GM23338 (cell line): ENCODE measurements at regions not wholly inside any gene's neighbourhood (a gene's known extent, or its start where the extent isn't known, plus 50 kb on each side); places are given as distances from the start of the nearest gene placed in this dataset.

Experiments
- ATAC-seq: fragments of 200-7000 bp; cut with Tn5 transposase; 3 replicates; pipeline ENCODE4 v1.9.1; 2020
- DNase-seq: peaks from one replicate; pipeline ENCODE4 v3.0.0-alpha.2; 2015; ENCODE audit warnings: low spot score
- H2AFZ ChIP-seq: fragments of 200-600 bp; sonication (generic); 2 replicates; pipeline ENCODE4 v1.8.0; 2016; ENCODE audit warnings: antibody characterized with exemption, mild to moderate bottlenecking, moderate library complexity
- H3F3A ChIP-seq: fragments of 200-600 bp; sonication (generic); replicated peaks from 2 replicates; pipeline ENCODE4 v1.8.0; 2017; ENCODE audit warnings: antibody characterized with exemption, mixed run types, low read depth
- H3K27ac ChIP-seq: fragments of 200-600 bp; sonication (generic); 2 replicates; pipeline ENCODE4 v1.6.1; 2016; ENCODE audit warnings: low read depth
- H3K27me3 ChIP-seq: fragments of 200-600 bp; sonication (generic); 2 replicates; pipeline ENCODE4 v1.8.0; 2016; ENCODE audit warnings: mild to moderate bottlenecking, mixed run types, moderate library complexity; ENCODE audit not compliant: insufficient read depth
- H3K36me3 ChIP-seq: fragments of 200-600 bp; sonication (generic); 2 replicates; pipeline ENCODE4 v1.8.0; 2016; ENCODE audit warnings: mild to moderate bottlenecking; ENCODE audit not compliant: insufficient read depth
- H3K4me1 ChIP-seq: fragments of 200-600 bp; sonication (generic); 2 replicates; pipeline ENCODE4 v1.8.0; 2016; ENCODE audit warnings: mild to moderate bottlenecking, moderate library complexity; ENCODE audit not compliant: insufficient read depth
- H3K4me2 ChIP-seq: fragments of 200-600 bp; sonication (generic); 2 replicates; pipeline ENCODE4 v1.7.1; 2017; ENCODE audit warnings: mixed run types
- H3K4me3 ChIP-seq: fragments of 200-600 bp; sonication (generic); 2 replicates; pipeline ENCODE4 v1.6.1; 2016; ENCODE audit warnings: mixed run types
- H3K79me2 ChIP-seq: fragments of 200-600 bp; sonication (generic); replicated peaks from 2 replicates; pipeline ENCODE4 v1.8.0; 2017; ENCODE audit warnings: mild to moderate bottlenecking; ENCODE audit not compliant: insufficient read depth
- H3K9me2 ChIP-seq: fragments of 200-600 bp; sonication (generic); 2 replicates; pipeline ENCODE4 v1.8.0; 2017; ENCODE audit not compliant: insufficient read depth
- H4K20me1 ChIP-seq: fragments of 200-600 bp; sonication (generic); replicated peaks from 2 replicates; pipeline ENCODE4 v1.8.0; 2017; ENCODE audit warnings: mild to moderate bottlenecking; ENCODE audit not compliant: insufficient read depth
- H3K27ac Mint-ChIP-seq: 2 replicates; pipeline ENCODE4 v1.8.0; 2020; ENCODE audit warnings: inconsistent platforms, mild to moderate bottlenecking, moderate library complexity, mixed read lengths
- H3K27me3 Mint-ChIP-seq: 3 replicates; pipeline ENCODE4 v1.8.0; 2022; ENCODE audit warnings: low read depth, mild to moderate bottlenecking, moderate library complexity, mixed read lengths, inconsistent platforms; ENCODE audit not compliant: insufficient read depth, poor library complexity
- H3K36me3 Mint-ChIP-seq: 3 replicates; pipeline ENCODE4 v1.8.0; 2021; ENCODE audit warnings: low read depth, mild to moderate bottlenecking, inconsistent platforms, moderate library complexity, mixed read lengths
- H3K4me1 Mint-ChIP-seq: 3 replicates; pipeline ENCODE4 v1.8.0; 2020; ENCODE audit warnings: mild to moderate bottlenecking, inconsistent platforms, mixed read lengths
- H3K4me3 Mint-ChIP-seq: 3 replicates; pipeline ENCODE4 v1.8.0; 2021; ENCODE audit warnings: moderate library complexity, mild to moderate bottlenecking, inconsistent platforms, mixed read lengths
- H3K9me3 Mint-ChIP-seq: 3 replicates; pipeline ENCODE4 v1.8.0; 2020; ENCODE audit warnings: moderate library complexity, mild to moderate bottlenecking, inconsistent platforms, mixed read lengths
- CREB1 ChIP-seq: fragments of 250-450 bp; sonication (Bioruptor Pico); IDR thresholded peaks from 2 replicates; pipeline ENCODE4 v1.5.0; 2020; ENCODE audit warnings: low read depth, mild to moderate bottlenecking, moderate library complexity
- EZH2 ChIP-seq: fragments of 200-600 bp; sonication (generic); IDR thresholded peaks from one replicate; pipeline ENCODE4 v1.8.0; 2017; ENCODE audit warnings: antibody characterized with exemption, mild to moderate bottlenecking, low read depth; ENCODE audit not compliant: unreplicated experiment
- EZH2phosphoT487 ChIP-seq: fragments of 200-600 bp; sonication (generic); IDR thresholded peaks from one replicate; pipeline ENCODE4 v1.8.1; 2018; ENCODE audit warnings: antibody characterized with exemption; ENCODE audit not compliant: unreplicated experiment
- JUNB ChIP-seq: IDR thresholded peaks from one replicate; pipeline ENCODE4 v1.6.1; 2016; ENCODE audit warnings: antibody characterized with exemption; ENCODE audit not compliant: unreplicated experiment
- NANOG ChIP-seq: IDR thresholded peaks from 2 replicates; pipeline ENCODE4 v1.6.1; 2016; ENCODE audit warnings: antibody characterized with exemption, borderline replicate concordance
- POLR2AphosphoS5 ChIP-seq: IDR thresholded peaks from 2 replicates; pipeline ENCODE4 v1.6.1; 2016; ENCODE audit warnings: antibody characterized with exemption, low read depth
- ZNF114 ChIP-seq: fragments of 250-450 bp; sonication (Bioruptor Pico); IDR thresholded peaks from 2 replicates; pipeline ENCODE4 v1.5.0; 2020; ENCODE audit warnings: mild to moderate bottlenecking, moderate library complexity
- ZNF331 ChIP-seq: fragments of 250-450 bp; sonication (Bioruptor Pico); IDR thresholded peaks from 2 replicates; pipeline ENCODE4 v1.5.0; 2020; ENCODE audit warnings: low read depth, mild to moderate bottlenecking, moderate library complexity
- TF ChIP-seq, protein P1 (sequence below): IDR thresholded peaks from one replicate; pipeline ENCODE4 v1.6.1; 2018; ENCODE audit warnings: antibody characterized with exemption; ENCODE audit not compliant: unreplicated experiment
- TF ChIP-seq, protein P2 (sequence below), 2 experiments: fragments of 200-600 bp in 1 of 2; sonication (generic) in 1 of 2; conservative IDR thresholded peaks; 2 replicates each; pipeline versions ENCODE4 v1.5.1 to v1.6.1; 2016 to 2017; ENCODE audit warnings: antibody characterized with exemption in 2 of 2, low read depth in 2 of 2, mild to moderate bottlenecking in 2 of 2, moderate library complexity in 1 of 2
- TF ChIP-seq, protein P3 (sequence below): IDR thresholded peaks from 2 replicates; pipeline ENCODE4 v1.6.1; 2016; ENCODE audit warnings: antibody characterized with exemption

DNA sequence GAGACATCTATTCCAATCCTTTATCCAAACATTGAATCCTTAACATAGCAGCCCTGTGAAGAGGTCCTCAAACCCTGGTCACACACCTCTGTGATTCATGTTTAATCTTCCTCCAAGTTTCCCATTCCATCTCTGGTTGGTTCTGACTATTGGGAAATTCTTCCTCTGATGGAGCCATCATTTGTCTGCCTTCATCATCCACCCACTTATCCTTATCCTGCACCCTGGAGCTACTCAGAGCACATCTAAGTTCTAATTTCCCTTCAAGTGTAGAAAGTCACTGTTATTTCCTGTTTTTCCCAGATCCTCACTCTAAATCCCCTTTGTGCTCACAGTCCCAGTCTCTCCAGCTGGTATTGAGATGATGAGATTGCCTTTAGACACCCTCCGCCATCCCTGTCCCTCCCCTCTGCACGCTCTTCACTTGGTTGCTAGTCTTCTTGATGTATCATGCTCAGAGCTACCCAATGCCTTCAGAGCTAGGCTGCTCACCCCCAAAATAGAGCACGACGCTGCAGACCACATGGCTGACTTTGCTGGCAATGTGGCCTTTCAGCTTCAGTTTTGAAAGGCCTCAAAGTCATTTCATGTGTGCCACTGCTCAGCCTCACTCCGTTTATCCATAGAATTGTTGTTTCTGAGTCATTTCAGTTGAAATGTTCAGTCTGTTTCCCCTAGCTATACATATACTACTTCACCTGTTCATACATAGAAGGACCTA lies 154.3 kb downstream of the PALM2AKAP2 start:
- Mint-ChIP-seq H3K27ac (no peak overlapping the region), H3K36me3 (no peaks in the 10 kb centered on the region; the same call in 1 of the 3 replicates), H3K9me3 (no peaks in the 10 kb centered on the region), H3K27me3 (peaks cover 4% of the 10 kb centered on the region), H3K4me3 (no peak overlapping the region), H3K4me1 (peaks cover 15% of the 10 kb centered on the region)
- no peaks in the 10 kb centered on the region for H4K20me1 ChIP-seq
- ATAC-seq, result no peak
- no peak overlapping the region for H3K4me2 ChIP-seq
- H3K36me3 ChIP-seq, result no peaks in the 10 kb centered on the region
- H3K27me3 ChIP-seq, result no peaks in the 10 kb centered on the region
- no peak overlapping the region for H3K27ac ChIP-seq
- no peak overlapping the region for H3K4me3 ChIP-seq
- TF ChIP-seq POLR2AphosphoS5 (no peak), NANOG (no peak), CREB1 (CRISPR knock-in tag) (no peak), EZH2 (no peak), ZNF114 (CRISPR knock-in tag) (no peak), EZH2phosphoT487 (no peak), ZNF331 (CRISPR knock-in tag) (no peak), JUNB (no peak)
- TF ChIP-seq, protein P1, sequence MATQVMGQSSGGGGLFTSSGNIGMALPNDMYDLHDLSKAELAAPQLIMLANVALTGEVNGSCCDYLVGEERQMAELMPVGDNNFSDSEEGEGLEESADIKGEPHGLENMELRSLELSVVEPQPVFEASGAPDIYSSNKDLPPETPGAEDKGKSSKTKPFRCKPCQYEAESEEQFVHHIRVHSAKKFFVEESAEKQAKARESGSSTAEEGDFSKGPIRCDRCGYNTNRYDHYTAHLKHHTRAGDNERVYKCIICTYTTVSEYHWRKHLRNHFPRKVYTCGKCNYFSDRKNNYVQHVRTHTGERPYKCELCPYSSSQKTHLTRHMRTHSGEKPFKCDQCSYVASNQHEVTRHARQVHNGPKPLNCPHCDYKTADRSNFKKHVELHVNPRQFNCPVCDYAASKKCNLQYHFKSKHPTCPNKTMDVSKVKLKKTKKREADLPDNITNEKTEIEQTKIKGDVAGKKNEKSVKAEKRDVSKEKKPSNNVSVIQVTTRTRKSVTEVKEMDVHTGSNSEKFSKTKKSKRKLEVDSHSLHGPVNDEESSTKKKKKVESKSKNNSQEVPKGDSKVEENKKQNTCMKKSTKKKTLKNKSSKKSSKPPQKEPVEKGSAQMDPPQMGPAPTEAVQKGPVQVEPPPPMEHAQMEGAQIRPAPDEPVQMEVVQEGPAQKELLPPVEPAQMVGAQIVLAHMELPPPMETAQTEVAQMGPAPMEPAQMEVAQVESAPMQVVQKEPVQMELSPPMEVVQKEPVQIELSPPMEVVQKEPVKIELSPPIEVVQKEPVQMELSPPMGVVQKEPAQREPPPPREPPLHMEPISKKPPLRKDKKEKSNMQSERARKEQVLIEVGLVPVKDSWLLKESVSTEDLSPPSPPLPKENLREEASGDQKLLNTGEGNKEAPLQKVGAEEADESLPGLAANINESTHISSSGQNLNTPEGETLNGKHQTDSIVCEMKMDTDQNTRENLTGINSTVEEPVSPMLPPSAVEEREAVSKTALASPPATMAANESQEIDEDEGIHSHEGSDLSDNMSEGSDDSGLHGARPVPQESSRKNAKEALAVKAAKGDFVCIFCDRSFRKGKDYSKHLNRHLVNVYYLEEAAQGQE, result no peak
- TF ChIP-seq, protein P2, sequence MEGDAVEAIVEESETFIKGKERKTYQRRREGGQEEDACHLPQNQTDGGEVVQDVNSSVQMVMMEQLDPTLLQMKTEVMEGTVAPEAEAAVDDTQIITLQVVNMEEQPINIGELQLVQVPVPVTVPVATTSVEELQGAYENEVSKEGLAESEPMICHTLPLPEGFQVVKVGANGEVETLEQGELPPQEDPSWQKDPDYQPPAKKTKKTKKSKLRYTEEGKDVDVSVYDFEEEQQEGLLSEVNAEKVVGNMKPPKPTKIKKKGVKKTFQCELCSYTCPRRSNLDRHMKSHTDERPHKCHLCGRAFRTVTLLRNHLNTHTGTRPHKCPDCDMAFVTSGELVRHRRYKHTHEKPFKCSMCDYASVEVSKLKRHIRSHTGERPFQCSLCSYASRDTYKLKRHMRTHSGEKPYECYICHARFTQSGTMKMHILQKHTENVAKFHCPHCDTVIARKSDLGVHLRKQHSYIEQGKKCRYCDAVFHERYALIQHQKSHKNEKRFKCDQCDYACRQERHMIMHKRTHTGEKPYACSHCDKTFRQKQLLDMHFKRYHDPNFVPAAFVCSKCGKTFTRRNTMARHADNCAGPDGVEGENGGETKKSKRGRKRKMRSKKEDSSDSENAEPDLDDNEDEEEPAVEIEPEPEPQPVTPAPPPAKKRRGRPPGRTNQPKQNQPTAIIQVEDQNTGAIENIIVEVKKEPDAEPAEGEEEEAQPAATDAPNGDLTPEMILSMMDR (conservative IDR thresholded peaks at IDR 0.05; ENCODE audit: low read depth in 2 of 2), result no peak
- TF ChIP-seq, protein P3, sequence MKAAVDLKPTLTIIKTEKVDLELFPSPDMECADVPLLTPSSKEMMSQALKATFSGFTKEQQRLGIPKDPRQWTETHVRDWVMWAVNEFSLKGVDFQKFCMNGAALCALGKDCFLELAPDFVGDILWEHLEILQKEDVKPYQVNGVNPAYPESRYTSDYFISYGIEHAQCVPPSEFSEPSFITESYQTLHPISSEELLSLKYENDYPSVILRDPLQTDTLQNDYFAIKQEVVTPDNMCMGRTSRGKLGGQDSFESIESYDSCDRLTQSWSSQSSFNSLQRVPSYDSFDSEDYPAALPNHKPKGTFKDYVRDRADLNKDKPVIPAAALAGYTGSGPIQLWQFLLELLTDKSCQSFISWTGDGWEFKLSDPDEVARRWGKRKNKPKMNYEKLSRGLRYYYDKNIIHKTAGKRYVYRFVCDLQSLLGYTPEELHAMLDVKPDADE, result no peak
- no peak overlapping the region for H2AFZ ChIP-seq
- no peak for DNase-seq
- H3K4me1 ChIP-seq, result no peaks in the 10 kb centered on the region
- H3K9me2 ChIP-seq, result no peaks in the 10 kb centered on the region
- no peaks in the 10 kb centered on the region for H3F3A ChIP-seq
- H3K79me2 ChIP-seq, result no peaks in the 10 kb centered on the region
